HFF-Myc (cell line): ENCODE measurements at regions not wholly inside any gene's neighbourhood (a gene's known extent, or its start where the extent isn't known, plus 50 kb on each side); places are given as distances from the start of the nearest gene placed in this dataset.

Experiments used
- DNase-seq: peaks from one replicate; pipeline ENCODE4 v3.0.0-alpha.2; 2011; ENCODE audit warnings: low read depth; ENCODE audit errors: extremely low read depth
- H3K4me3 ChIP-seq: replicated peaks from 2 replicates; pipeline ENCODE4 v1.5.1; 2011; ENCODE audit warnings: low read depth, mild to moderate bottlenecking, control low read depth, low read length
- CTCF ChIP-seq: IDR thresholded peaks from 2 replicates; pipeline ENCODE4 v1.5.1; 2012; ENCODE audit warnings: mild to moderate bottlenecking, low read depth, low read length, control low read depth; ENCODE audit errors: missing control alignments

- no peak for DNase-seq
- no peak for TF ChIP-seq CTCF
- H3K4me3 ChIP-seq, result no peak overlapping the region
Measured at GRCh38 chr18:51789871-51790270, 550.1 kb upstream of the DCC start.

- DNase-seq, result no peak
- no peak overlapping the region for H3K4me3 ChIP-seq
- no peak for TF ChIP-seq CTCF
Measured at GRCh38 chr18:51801514-51801913, 538.5 kb upstream of the DCC start.

- TF ChIP-seq CTCF, result no peak
- no peak overlapping the region for H3K4me3 ChIP-seq
- no peak for DNase-seq
Measured at GRCh38 chr18:51802569-51803428, 537.2 kb upstream of the DCC start.

- no peak for DNase-seq
- TF ChIP-seq CTCF, result no peak
- H3K4me3 ChIP-seq, result no peak overlapping the region
Measured at GRCh38 chr18:51807336-51807735, 532.7 kb upstream of the DCC start.

- DNase-seq, result no peak
- no peak for TF ChIP-seq CTCF
- no peak overlapping the region for H3K4me3 ChIP-seq
Measured at GRCh38 chr18:51811883-51812282, 528.1 kb upstream of the DCC start.

- no peak overlapping the region for H3K4me3 ChIP-seq
- TF ChIP-seq CTCF, result no peak
- no peak for DNase-seq
Measured at GRCh38 chr18:51813740-51814139, 526.3 kb upstream of the DCC start.
